LNCAP (cell line): ENCODE measurements at regions not wholly inside any gene's neighbourhood (a gene's known extent, or its start where the extent isn't known, plus 50 kb on each side); places are given as distances from the start of the nearest gene placed in this dataset.
A peak's percentile ranks its signal among the peaks of the same experiment; 100 is the strongest.

Source experiments
- CTCF ChIP-seq: fragments of 450-650 bp; IDR thresholded peaks from 2 replicates; pipeline ENCODE4 v1.5.1; 2017; ENCODE audit warnings: mild to moderate bottlenecking

- TF ChIP-seq CTCF: no peak
Observed at GRCh38 chr4:188347339-188347738, 208.1 kb downstream of the TRIML1 start.

GRCh38 chr4:188363196-188363595, 224.0 kb downstream of the TRIML1 start:
- no peak for TF ChIP-seq CTCF

GRCh38 chr4:188370777-188371176, 231.5 kb downstream of the TRIML1 start:
- TF ChIP-seq CTCF: no peak

- no peak for TF ChIP-seq CTCF
Observed at GRCh38 chr4:188372058-188372457, 232.8 kb downstream of the TRIML1 start.

- TF ChIP-seq CTCF: peak; percentile 51; the same call in 1 of the 2 replicates
Observed at GRCh38 chr4:188372829-188373228, 233.6 kb downstream of the TRIML1 start.

GRCh38 chr4:188374871-188375270, 235.6 kb downstream of the TRIML1 start:
- no peak for TF ChIP-seq CTCF

- TF ChIP-seq CTCF: no peak
Observed at GRCh38 chr4:188377816-188378215, 238.6 kb downstream of the TRIML1 start.

GRCh38 chr4:188383180-188383579, 243.9 kb downstream of the TRIML1 start:
- no peak for TF ChIP-seq CTCF
